GM23248 (cell line): ENCODE measurements at regions not wholly inside any gene's neighbourhood (a gene's known extent, or its start where the extent isn't known, plus 50 kb on each side); places are given as distances from the start of the nearest gene placed in this dataset.

Experiments
- EZH2 ChIP-seq: fragments of 200-600 bp; sonication (generic); IDR thresholded peaks from 2 replicates; pipeline ENCODE4 v1.6.1; 2018; ENCODE audit warnings: antibody characterized with exemption, mild to moderate bottlenecking; ENCODE audit not compliant: insufficient read depth, poor library complexity, severe bottlenecking
- EZH2phosphoT487 ChIP-seq: fragments of 200-600 bp; sonication (generic); IDR thresholded peaks from 2 replicates; pipeline ENCODE4 v1.6.1; 2018; ENCODE audit warnings: antibody characterized with exemption, moderate library complexity, mild to moderate bottlenecking, low read depth; ENCODE audit not compliant: insufficient read depth

- TF ChIP-seq EZH2phosphoT487 (no peak), EZH2 (no peak)
Observed at GRCh38 chr4:160091631-160092030, 988.8 kb downstream of the RAPGEF2 start.
